ENCODE measurements at regions not wholly inside any gene's neighbourhood (a gene's known extent, or its start where the extent isn't known, plus 50 kb on each side); places are given as distances from the start of the nearest gene placed in this dataset.
"Not testable (repeated sequence)": the region's sequence is repeated elsewhere in the genome, so short reads cannot be mapped to it uniquely, and the experiment has no call there.

GRCh38 chr10:36531621-36532020 lies 593.8 kb upstream of the ANKRD30A start:
- H3K27me3 Mint-ChIP-seq, result no peaks in the 10 kb centered on the region
- H3K4me3 Mint-ChIP-seq, result no peak overlapping the region
- DNase-seq (no peak), ATAC-seq (no peak)
- H3K9me3 Mint-ChIP-seq, result peaks cover 15% of the 10 kb centered on the region
- H3K36me3 Mint-ChIP-seq (ENCODE audit: low read depth), result no peaks in the 10 kb centered on the region
- H3K27ac Mint-ChIP-seq, result no peak overlapping the region
- H3K4me1 Mint-ChIP-seq, result peaks cover 4% of the 10 kb centered on the region

- H3K4me3 Mint-ChIP-seq, result no peak overlapping the region
- DNase-seq, result no peak
Measured at GRCh38 chr10:36526033-36526432, 599.4 kb upstream of the ANKRD30A start.

GRCh38 chr10:36524126-36524525 lies 601.3 kb upstream of the ANKRD30A start:
- H3K4me1 Mint-ChIP-seq; ATAC-seq; DNase-seq; H3K36me3 Mint-ChIP-seq (ENCODE audit: low read depth); H3K27me3 Mint-ChIP-seq; H3K27ac Mint-ChIP-seq; H3K4me3 Mint-ChIP-seq: not testable (repeated sequence)
- H3K9me3 Mint-ChIP-seq, result peaks cover 15% of the 10 kb centered on the region

More at GRCh38 chr10:36526033-36526432, 599.4 kb upstream of the ANKRD30A start:
- no peak overlapping the region for H3K27ac Mint-ChIP-seq
- no peaks in the 10 kb centered on the region for H3K36me3 Mint-ChIP-seq (ENCODE audit: low read depth)
- no peaks in the 10 kb centered on the region for H3K4me1 Mint-ChIP-seq
- H3K9me3 Mint-ChIP-seq, result peaks cover 18% of the 10 kb centered on the region
- no peaks in the 10 kb centered on the region for H3K27me3 Mint-ChIP-seq
- ATAC-seq, result no peak

GRCh38 chr10:36519909-36520308 lies 605.5 kb upstream of the ANKRD30A start:
- ATAC-seq, result no peak

GRCh38 chr10:36516281-36516680 lies 609.1 kb upstream of the ANKRD30A start:
- peaks cover 11% of the 10 kb centered on the region for H3K9me3 Mint-ChIP-seq
- no peaks in the 10 kb centered on the region for H3K36me3 Mint-ChIP-seq (ENCODE audit: low read depth)
- H3K27ac Mint-ChIP-seq, result no peak overlapping the region
- H3K4me1 Mint-ChIP-seq, result no peaks in the 10 kb centered on the region
- no peak for DNase-seq
- H3K4me3 Mint-ChIP-seq, result no peak overlapping the region
- H3K27me3 Mint-ChIP-seq, result no peaks in the 10 kb centered on the region
- no peak for ATAC-seq

More at GRCh38 chr10:36519909-36520308, 605.5 kb upstream of the ANKRD30A start:
- DNase-seq, result no peak
- Mint-ChIP-seq H3K4me1 (no peaks in the 10 kb centered on the region), H3K36me3 (ENCODE audit: low read depth) (no peaks in the 10 kb centered on the region), H3K27ac (no peak overlapping the region), H3K27me3 (no peaks in the 10 kb centered on the region), H3K9me3 (peaks cover 11% of the 10 kb centered on the region), H3K4me3 (no peak overlapping the region)

GRCh38 chr10:36515319-36515718 lies 610.1 kb upstream of the ANKRD30A start:
- no peak for ATAC-seq
- Mint-ChIP-seq H3K9me3 (peaks cover 11% of the 10 kb centered on the region), H3K4me1 (no peaks in the 10 kb centered on the region), H3K4me3 (no peak overlapping the region), H3K36me3 (ENCODE audit: low read depth) (no peaks in the 10 kb centered on the region), H3K27ac (no peak overlapping the region), H3K27me3 (no peaks in the 10 kb centered on the region)
- DNase-seq, result no peak

- no peaks in the 10 kb centered on the region for H3K36me3 Mint-ChIP-seq (ENCODE audit: low read depth)
- ATAC-seq (no peak), DNase-seq (no peak)
- H3K27ac Mint-ChIP-seq, result no peak overlapping the region
- H3K4me3 Mint-ChIP-seq, result no peak overlapping the region
- no peaks in the 10 kb centered on the region for H3K4me1 Mint-ChIP-seq
- peaks cover 5% of the 10 kb centered on the region for H3K9me3 Mint-ChIP-seq
- peaks cover 2% of the 10 kb centered on the region for H3K27me3 Mint-ChIP-seq
Measured at GRCh38 chr10:36507715-36508114, 617.7 kb upstream of the ANKRD30A start.

GRCh38 chr10:36506697-36507496 lies 618.5 kb upstream of the ANKRD30A start:
- H3K27me3 Mint-ChIP-seq, result peaks cover 2% of the 10 kb centered on the region

GRCh38 chr10:36506261-36506660 lies 619.1 kb upstream of the ANKRD30A start:
- no peak for ATAC-seq
- no peak for DNase-seq
- Mint-ChIP-seq H3K27ac (no peak overlapping the region), H3K4me1 (no peaks in the 10 kb centered on the region), H3K27me3 (peaks cover 2% of the 10 kb centered on the region), H3K4me3 (no peak overlapping the region), H3K36me3 (ENCODE audit: low read depth) (no peaks in the 10 kb centered on the region), H3K9me3 (peaks cover 5% of the 10 kb centered on the region)

More at GRCh38 chr10:36506697-36507496, 618.5 kb upstream of the ANKRD30A start:
- no peak overlapping the region for H3K27ac Mint-ChIP-seq
- H3K9me3 Mint-ChIP-seq, result peaks cover 5% of the 10 kb centered on the region
- H3K4me3 Mint-ChIP-seq, result no peak overlapping the region
- ATAC-seq (no peak), DNase-seq (no peak)
- no peaks in the 10 kb centered on the region for H3K4me1 Mint-ChIP-seq
- no peaks in the 10 kb centered on the region for H3K36me3 Mint-ChIP-seq (ENCODE audit: low read depth)

- Mint-ChIP-seq H3K4me1 (no peaks in the 10 kb centered on the region), H3K4me3 (no peak overlapping the region), H3K27me3 (peaks cover 2% of the 10 kb centered on the region), H3K27ac (no peak overlapping the region), H3K36me3 (ENCODE audit: low read depth) (no peaks in the 10 kb centered on the region), H3K9me3 (peaks cover 5% of the 10 kb centered on the region)
- no peak for DNase-seq
- no peak for ATAC-seq
Measured at GRCh38 chr10:36504758-36505157, 620.6 kb upstream of the ANKRD30A start.

GRCh38 chr10:36500266-36500665 lies 625.1 kb upstream of the ANKRD30A start:
- H3K9me3 Mint-ChIP-seq, result peaks cover 10% of the 10 kb centered on the region
- ATAC-seq (no peak), DNase-seq (no peak)
- H3K27me3 Mint-ChIP-seq, result peaks cover 2% of the 10 kb centered on the region
- H3K4me3 Mint-ChIP-seq, result no peak overlapping the region
- H3K36me3 Mint-ChIP-seq (ENCODE audit: low read depth), result no peaks in the 10 kb centered on the region
- H3K27ac Mint-ChIP-seq, result no peak overlapping the region
- H3K4me1 Mint-ChIP-seq, result no peaks in the 10 kb centered on the region

- no peaks in the 10 kb centered on the region for H3K36me3 Mint-ChIP-seq (ENCODE audit: low read depth)
- H3K4me3 Mint-ChIP-seq, result no peak overlapping the region
- DNase-seq, result no peak
- H3K9me3 Mint-ChIP-seq, result peaks cover 10% of the 10 kb centered on the region
- no peak for ATAC-seq
- H3K27ac Mint-ChIP-seq, result no peak overlapping the region
- peaks cover 2% of the 10 kb centered on the region for H3K27me3 Mint-ChIP-seq
- H3K4me1 Mint-ChIP-seq, result no peaks in the 10 kb centered on the region
Measured at GRCh38 chr10:36499693-36500092, 625.7 kb upstream of the ANKRD30A start.

GRCh38 chr10:36496758-36497157 lies 628.6 kb upstream of the ANKRD30A start:
- DNase-seq, result no peak
- Mint-ChIP-seq H3K27ac (no peak overlapping the region), H3K4me3 (no peak overlapping the region), H3K9me3 (peaks cover 5% of the 10 kb centered on the region), H3K4me1 (no peaks in the 10 kb centered on the region), H3K36me3 (ENCODE audit: low read depth) (no peaks in the 10 kb centered on the region), H3K27me3 (no peaks in the 10 kb centered on the region)
- ATAC-seq, result no peak

- no peak for DNase-seq
- ATAC-seq, result no peak
- no peak overlapping the region for H3K27ac Mint-ChIP-seq
- no peaks in the 10 kb centered on the region for H3K27me3 Mint-ChIP-seq
- no peaks in the 10 kb centered on the region for H3K4me1 Mint-ChIP-seq
- H3K36me3 Mint-ChIP-seq (ENCODE audit: low read depth), result no peaks in the 10 kb centered on the region
- H3K9me3 Mint-ChIP-seq, result peaks cover 5% of the 10 kb centered on the region
- H3K4me3 Mint-ChIP-seq, result no peak overlapping the region
Measured at GRCh38 chr10:36494371-36494770, 631.0 kb upstream of the ANKRD30A start.

GRCh38 chr10:36493516-36493880 lies 631.9 kb upstream of the ANKRD30A start:
- no peak for DNase-seq
- Mint-ChIP-seq H3K27me3 (no peaks in the 10 kb centered on the region), H3K36me3 (ENCODE audit: low read depth) (no peaks in the 10 kb centered on the region), H3K9me3 (peaks cover 5% of the 10 kb centered on the region), H3K4me1 (no peaks in the 10 kb centered on the region), H3K4me3 (no peak overlapping the region), H3K27ac (no peak overlapping the region)
- no peak for ATAC-seq

All from activated naive CD8-positive, alpha-beta T cell treated with anti-CD3 and anti-CD28 coated beads, Interleukin-2, amount 50 U/mL, for 24 hours (primary cell).